NOMO-1 treated with DMSO at 0.1 percent for 48 hours (cell line): ENCODE measurements at regions not wholly inside any gene's neighbourhood (a gene's known extent, or its start where the extent isn't known, plus 50 kb on each side); places are given as distances from the start of the nearest gene placed in this dataset.

Experiments
- DNase-seq: peaks from one replicate; lab custom pipeline; 2025; ENCODE audit not compliant: unreplicated experiment; lab: John Stamatoyannopoulos, UW

GRCh38 chr5:116655431-116655830 lies 80.8 kb upstream of the SEMA6A start:
- DNase-seq = no peak

- no peak for DNase-seq
Measured at GRCh38 chr5:116654925-116655324, 80.3 kb upstream of the SEMA6A start.

- no peak for DNase-seq
Measured at GRCh38 chr5:116652903-116653302, 78.3 kb upstream of the SEMA6A start.

GRCh38 chr5:116652196-116652729 lies 77.6 kb upstream of the SEMA6A start:
- DNase-seq = no peak

GRCh38 chr5:116651653-116652052 lies 77.0 kb upstream of the SEMA6A start:
- no peak for DNase-seq

GRCh38 chr5:116650964-116651363 lies 76.3 kb upstream of the SEMA6A start:
- DNase-seq = no peak

GRCh38 chr5:116650544-116650943 lies 75.9 kb upstream of the SEMA6A start:
- DNase-seq = no peak

GRCh38 chr5:116646611-116647289 lies 72.1 kb upstream of the SEMA6A start:
- DNase-seq = no peak

- no peak for DNase-seq
Measured at GRCh38 chr5:116645627-116646026, 71.0 kb upstream of the SEMA6A start.

GRCh38 chr5:116640236-116640635 lies 65.6 kb upstream of the SEMA6A start:
- DNase-seq = no peak

GRCh38 chr5:116637149-116637740 lies 62.6 kb upstream of the SEMA6A start:
- no peak for DNase-seq

GRCh38 chr5:116632890-116633289 lies 58.3 kb upstream of the SEMA6A start:
- DNase-seq = no peak

- no peak for DNase-seq
Measured at GRCh38 chr5:116631147-116631546, 56.5 kb upstream of the SEMA6A start.

GRCh38 chr5:116629168-116629567 lies 54.5 kb upstream of the SEMA6A start:
- DNase-seq = no peak

- DNase-seq = no peak
Measured at GRCh38 chr5:116626945-116627679, 52.5 kb upstream of the SEMA6A start.

- peak; percentile 6 for DNase-seq
Measured at GRCh38 chr5:116626272-116626723, 51.7 kb upstream of the SEMA6A start.
